Uterus (tissue), 3 donors: ENCODE measurements at regions not wholly inside any gene's neighbourhood (a gene's known extent, or its start where the extent isn't known, plus 50 kb on each side); places are given as distances from the start of the nearest gene placed in this dataset.

Experiments
- DNase-seq, 2 donors: peaks; one replicate each; pipeline ENCODE4 v3.0.0-alpha.2; 2019 to 2020
- H3K27ac ChIP-seq, 2 donors: fragments of 200-600 bp; sonication (generic); 1 replicate in 1 of 2; 2 replicates in 1 of 2; pipeline ENCODE4 v1.5.1; 2016 to 2018
- H3K27me3 ChIP-seq, 2 donors: fragments of 200-600 bp; sonication (generic); one replicate each; pipeline ENCODE4 v1.5.1; 2018 to 2019; ENCODE audit warnings: control low read depth in 1 of 2
- H3K36me3 ChIP-seq, 2 donors: fragments of 200-600 bp; sonication (generic); one replicate each; pipeline ENCODE4 v1.5.1; 2019; ENCODE audit warnings: control low read depth in 1 of 2
- H3K4me1 ChIP-seq, 2 donors: fragments of 200-600 bp; sonication (generic); one replicate each; pipeline ENCODE4 v1.5.1; 2018 to 2019; ENCODE audit warnings: control low read depth in 1 of 2
- H3K4me3 ChIP-seq, 2 donors: fragments of 200-600 bp; sonication (generic); 1 replicate in 1 of 2; 2 replicates in 1 of 2; pipeline ENCODE4 v1.5.1; 2018 to 2019; ENCODE audit warnings: mild to moderate bottlenecking in 1 of 2
- H3K9me3 ChIP-seq, 2 donors: fragments of 200-600 bp; sonication (generic); one replicate each; pipeline ENCODE4 v1.5.1; 2019; ENCODE audit warnings: control low read depth in 1 of 2
- CTCF ChIP-seq, 4 experiments: fragments of 200-600 bp in 2 of 4; fragments of 450-650 bp in 2 of 4; sonication (generic) in 2 of 4; IDR thresholded peaks; one replicate each; pipeline ENCODE4 v1.5.1; 2016 to 2019; ENCODE audit warnings: antibody characterized with exemption in 4 of 4, mild to moderate bottlenecking in 2 of 4, moderate library complexity in 1 of 4
- POLR2A ChIP-seq, 2 donors: fragments of 450-650 bp; IDR thresholded peaks; one replicate each; pipeline ENCODE4 v1.6.1; 2016; ENCODE audit warnings: antibody characterized with exemption in 2 of 2, mild to moderate bottlenecking in 1 of 2, moderate library complexity in 1 of 2
- intact Hi-C: fragments of 100-400 bp; cut with DNase I; formaldehyde crosslinking; loops from one replicate; pipeline ENCODE4 v1.15.1; 2023; ENCODE audit warnings: low total_unique reads
- donor health status: DM: yes; HTN: yes; CAD: no.

- Histone ChIP-seq H3K36me3 (no peaks in the 10 kb centered on the region), H3K9me3 (no peaks in the 10 kb centered on the region), H3K27me3 (no peaks in the 10 kb centered on the region), H3K27ac (no peak overlapping the region), H3K4me3 (no peak overlapping the region), H3K4me1 (no peaks in the 10 kb centered on the region)
- intact Hi-C loops: no loop called here
- no peak for DNase-seq
- TF ChIP-seq POLR2A (IDR thresholded peaks at IDR 0.05): no peak
- no peak for TF ChIP-seq CTCF (IDR thresholded peaks at IDR 0.05)
These were observed 1389.8 kb upstream of the TMEFF2 start for GRCh38 chr2:193584522-193584938.

- intact Hi-C loops: no loop called here
- Histone ChIP-seq H3K36me3 (no peaks in the 10 kb centered on the region), H3K27ac (no peak overlapping the region), H3K9me3 (no peaks in the 10 kb centered on the region), H3K4me3 (no peak overlapping the region), H3K4me1 (no peaks in the 10 kb centered on the region), H3K27me3 (no peaks in the 10 kb centered on the region)
- DNase-seq: no peak
- no peak for TF ChIP-seq POLR2A (IDR thresholded peaks at IDR 0.05)
- TF ChIP-seq CTCF (IDR thresholded peaks at IDR 0.05): no peak
These were observed 1389.1 kb upstream of the TMEFF2 start for GRCh38 chr2:193583638-193584400.

GRCh38 chr2:193581807-193582206, 1387.1 kb upstream of the TMEFF2 start:
- intact Hi-C loops: no loop called here
- Histone ChIP-seq H3K27me3 (no peaks in the 10 kb centered on the region), H3K4me1 (no peaks in the 10 kb centered on the region), H3K27ac (no peak overlapping the region), H3K9me3 (no peaks in the 10 kb centered on the region), H3K4me3 (no peak overlapping the region), H3K36me3 (no peaks in the 10 kb centered on the region)
- DNase-seq: no peak
- TF ChIP-seq POLR2A (IDR thresholded peaks at IDR 0.05) (no peak), CTCF (IDR thresholded peaks at IDR 0.05) (no peak)

GRCh38 chr2:193580176-193580950, 1385.6 kb upstream of the TMEFF2 start:
- Histone ChIP-seq H3K27ac (no peak overlapping the region), H3K9me3 (no peaks in the 10 kb centered on the region), H3K27me3 (no peaks in the 10 kb centered on the region), H3K4me1 (no peaks in the 10 kb centered on the region), H3K4me3 (no peak overlapping the region), H3K36me3 (no peaks in the 10 kb centered on the region)
- intact Hi-C loops: no loop called here
- TF ChIP-seq POLR2A (IDR thresholded peaks at IDR 0.05) (no peak), CTCF (IDR thresholded peaks at IDR 0.05) (no peak)
- no peak for DNase-seq

GRCh38 chr2:193566886-193567285, 1372.2 kb upstream of the TMEFF2 start:
- Histone ChIP-seq H3K4me3 (no peak overlapping the region), H3K27ac (no peak overlapping the region), H3K27me3 (no peaks in the 10 kb centered on the region), H3K36me3 (no peaks in the 10 kb centered on the region), H3K9me3 (no peaks in the 10 kb centered on the region), H3K4me1 (no peaks in the 10 kb centered on the region)
- TF ChIP-seq CTCF (IDR thresholded peaks at IDR 0.05): no peak
- no peak for TF ChIP-seq POLR2A (IDR thresholded peaks at IDR 0.05)
- intact Hi-C loops: no loop called here
- DNase-seq: no peak
